C4-2B (cell line): ENCODE measurements at regions not wholly inside any gene's neighbourhood (a gene's known extent, or its start where the extent isn't known, plus 50 kb on each side); places are given as distances from the start of the nearest gene placed in this dataset.

Source experiments
- CTCF ChIP-seq: fragments of 450-650 bp; conservative IDR thresholded peaks from 2 replicates; pipeline ENCODE4 v1.5.1; 2017; ENCODE audit warnings: mild to moderate bottlenecking
- ZFX ChIP-seq: fragments of 450-650 bp; IDR thresholded peaks from 2 replicates; pipeline ENCODE4 v1.6.1; 2017

DNA sequence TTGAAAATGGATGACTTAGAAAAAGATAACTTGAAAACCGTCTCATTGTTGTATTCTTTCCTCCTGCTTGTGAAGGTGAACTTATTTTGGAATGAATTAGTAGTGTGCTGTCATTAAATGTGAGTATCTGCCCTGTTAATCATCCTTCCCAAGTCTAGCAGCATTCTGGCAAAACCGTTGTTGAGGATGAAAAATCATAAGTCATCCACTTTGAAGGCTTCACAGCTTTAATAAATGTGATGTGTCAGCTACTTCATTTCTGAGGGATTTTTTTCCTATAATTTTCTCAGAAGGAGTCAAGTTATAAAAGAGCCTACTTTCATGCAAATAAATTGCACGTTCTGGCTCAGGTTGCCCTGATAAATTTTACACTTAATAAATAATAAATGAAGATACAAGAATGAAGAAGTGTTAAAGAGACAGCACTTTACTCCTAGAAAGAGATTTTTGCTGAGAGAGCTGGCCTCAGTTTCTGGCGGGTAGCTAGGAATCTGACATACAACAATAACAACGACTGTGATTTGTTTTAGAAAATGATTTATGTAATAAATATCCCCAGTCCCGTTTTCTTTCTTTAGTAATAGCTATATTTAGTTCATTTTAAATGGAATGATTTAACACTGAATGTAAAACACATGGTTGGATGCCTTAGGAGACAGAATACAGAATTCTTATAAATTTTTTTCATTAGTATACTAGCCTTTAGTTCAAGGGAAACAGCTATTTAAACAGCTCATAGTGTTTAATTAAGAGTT is 516.5 kb upstream of the KLF6 start:
- TF ChIP-seq CTCF = no peak
- TF ChIP-seq ZFX = no peak
